ENCODE measurements at regions not wholly inside any gene's neighbourhood (a gene's known extent, or its start where the extent isn't known, plus 50 kb on each side); places are given as distances from the start of the nearest gene placed in this dataset.

DNA sequence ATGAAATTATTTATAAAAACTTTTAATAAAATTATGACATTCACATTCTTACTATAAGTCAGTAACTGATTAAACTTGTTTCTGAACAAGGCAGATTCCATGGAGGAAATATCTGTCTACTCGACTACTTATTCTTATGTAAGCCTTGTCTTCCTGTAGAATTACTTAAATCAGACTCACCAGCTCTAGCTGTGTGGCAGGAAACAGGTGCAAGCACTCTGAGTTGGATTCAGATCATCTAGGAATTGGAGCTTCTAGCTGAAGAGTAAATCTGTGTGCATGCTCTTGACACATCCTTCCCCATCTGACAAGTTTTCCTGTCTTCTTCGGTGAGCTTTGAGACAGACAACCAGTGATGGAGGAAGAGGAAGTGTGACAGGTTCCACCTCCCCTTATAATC, 284.7 kb downstream of the TRIB2 start:
- ChIA-PET SMC1A (ENCODE audit: uncharacterized antibody, unreplicated experiment) (no interaction called here), CTCF (interaction anchor here (1.3 to 3.2 kb wide), 2 partner anchors 8 to 11 kb away, joined by 3 to 11 read pairs; no protein-coding TSS in a partner anchor), POLR2A (no interaction called here), RAD21 (ENCODE audit: unreplicated experiment) (no interaction called here)
- TF ChIP-seq SREBF1 (IDR thresholded peaks at IDR 0.05; ENCODE audit: low read length) = no peak
- no peak for TF ChIP-seq NFIC (IDR thresholded peaks at IDR 0.05; ENCODE audit: low read depth, low read length)
- TF ChIP-seq KAT2A (conservative IDR thresholded peaks at IDR 0.05; ENCODE audit: control insufficient read depth, low read depth, low read length) = no peak
- H3K27ac ChIP-seq (ENCODE audit: control insufficient read depth, insufficient read depth) = no peak overlapping the region
- intact Hi-C loops (cut with micrococcal nuclease; ENCODE audit: unreplicated experiment) (loop anchor here (10.0 kb wide), 1 partner anchor 1307 kb away; no protein-coding TSS in a partner anchor), in situ Hi-C loops (cut with MboI) (no loop called here)
- H3K36me3 ChIP-seq (ENCODE audit: control insufficient read depth in 2 of 2, insufficient read depth in 2 of 2, low read length in 1 of 2) = no peaks in the 10 kb centered on the region
- H3K9ac ChIP-seq (ENCODE audit: control insufficient read depth, insufficient read depth, low read length) = no peak overlapping the region
- no peaks in the 10 kb centered on the region for H3K9me3 ChIP-seq (replicated peaks; ENCODE audit: control insufficient read depth, insufficient read depth, low read length)
- no peaks in the 10 kb centered on the region; a peak in 1 of 4 replicates for H3K27me3 ChIP-seq (replicated peaks in 1 of 2; ENCODE audit: control insufficient read depth in 2 of 2, insufficient read depth in 2 of 2, low read length in 1 of 2)
- H3K4me2 ChIP-seq (ENCODE audit: control insufficient read depth, insufficient read depth) = no peak overlapping the region
- H4K20me1 ChIP-seq (ENCODE audit: control insufficient read depth, insufficient read depth) = no peaks in the 10 kb centered on the region
- FAIRE-seq (no peak), ATAC-seq (no peak), DNase-seq (ENCODE audit: low read depth, low spot score) (no peak)
- no peaks in the 10 kb centered on the region for H3K4me1 ChIP-seq (ENCODE audit: control insufficient read depth, insufficient read depth, low read length)
- BruUV-seq (replicated peaks) = no TSS peak
- no peak overlapping the region for H3K4me3 ChIP-seq
- WGBS (ENCODE audit: insufficient coverage, insufficient replicate concordance, low lambda C conversion rate, missing lambda C conversion rate) = 10% methylated on average over 2 of the region's 2 CpGs
- no peaks in the 10 kb centered on the region for H3K79me2 ChIP-seq (ENCODE audit: control insufficient read depth, insufficient read depth, low read length)
- H2AFZ ChIP-seq (ENCODE audit: control insufficient read depth, low read depth, low read length) = no peak overlapping the region

DNA sequence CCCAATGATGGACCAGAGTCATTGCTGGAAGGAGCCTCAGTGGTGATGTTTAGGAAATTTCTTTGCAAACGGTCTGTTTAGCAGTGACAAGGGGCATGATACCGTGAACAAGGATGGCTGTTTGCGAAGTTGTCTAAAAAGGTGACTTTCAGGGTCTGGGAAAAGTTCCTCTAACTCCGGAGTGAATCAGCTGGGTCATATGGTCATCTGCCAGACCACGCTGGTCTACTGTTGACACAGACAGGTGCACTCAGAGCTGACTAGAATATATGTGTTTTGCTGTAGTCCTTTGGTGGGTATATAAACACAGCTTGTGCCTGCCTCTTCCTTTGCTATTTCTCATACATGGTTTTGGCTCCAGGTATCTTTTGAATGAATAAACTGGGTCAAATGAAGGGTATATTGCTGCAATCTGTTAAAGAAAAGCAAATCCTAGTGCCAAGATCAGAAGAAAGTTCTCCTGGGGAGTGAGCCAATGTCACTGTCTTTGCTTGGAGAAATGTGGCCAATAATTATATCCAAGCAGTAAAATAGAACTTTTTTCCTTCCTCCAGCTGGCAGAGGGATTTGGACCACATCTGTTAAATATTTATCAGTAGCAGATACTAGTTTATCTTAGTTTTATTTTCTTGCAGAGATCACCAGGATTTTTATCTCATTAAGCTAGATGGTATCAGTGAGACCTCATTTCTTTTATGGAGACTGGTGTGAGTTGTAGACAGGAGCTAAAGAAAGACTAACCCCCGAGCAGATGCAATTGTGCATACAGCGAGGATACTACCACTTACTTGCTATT, 286.0 kb downstream of the TRIB2 start:
- FAIRE-seq = no peak
- TF ChIP-seq POLR2AphosphoS2 (IDR thresholded peaks at IDR 0.05; ENCODE audit: low read depth, low read length) = no peak
- no peak for TF ChIP-seq RFX5 (IDR thresholded peaks at IDR 0.05; ENCODE audit: low read depth, low read length)
- TF ChIP-seq, protein P1, sequence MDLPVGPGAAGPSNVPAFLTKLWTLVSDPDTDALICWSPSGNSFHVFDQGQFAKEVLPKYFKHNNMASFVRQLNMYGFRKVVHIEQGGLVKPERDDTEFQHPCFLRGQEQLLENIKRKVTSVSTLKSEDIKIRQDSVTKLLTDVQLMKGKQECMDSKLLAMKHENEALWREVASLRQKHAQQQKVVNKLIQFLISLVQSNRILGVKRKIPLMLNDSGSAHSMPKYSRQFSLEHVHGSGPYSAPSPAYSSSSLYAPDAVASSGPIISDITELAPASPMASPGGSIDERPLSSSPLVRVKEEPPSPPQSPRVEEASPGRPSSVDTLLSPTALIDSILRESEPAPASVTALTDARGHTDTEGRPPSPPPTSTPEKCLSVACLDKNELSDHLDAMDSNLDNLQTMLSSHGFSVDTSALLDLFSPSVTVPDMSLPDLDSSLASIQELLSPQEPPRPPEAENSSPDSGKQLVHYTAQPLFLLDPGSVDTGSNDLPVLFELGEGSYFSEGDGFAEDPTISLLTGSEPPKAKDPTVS (IDR thresholded peaks at IDR 0.05; ENCODE audit: low read depth, low read length) = no peak
- no peak for TF ChIP-seq PML (IDR thresholded peaks at IDR 0.05; ENCODE audit: low read length)
- TF ChIP-seq CREM (IDR thresholded peaks at IDR 0.05; ENCODE audit: low read depth) = no peak
- TF ChIP-seq ZNF384 (IDR thresholded peaks at IDR 0.05; ENCODE audit: borderline replicate concordance, low read depth, low read length) = no peak
- TF ChIP-seq, protein P2, sequence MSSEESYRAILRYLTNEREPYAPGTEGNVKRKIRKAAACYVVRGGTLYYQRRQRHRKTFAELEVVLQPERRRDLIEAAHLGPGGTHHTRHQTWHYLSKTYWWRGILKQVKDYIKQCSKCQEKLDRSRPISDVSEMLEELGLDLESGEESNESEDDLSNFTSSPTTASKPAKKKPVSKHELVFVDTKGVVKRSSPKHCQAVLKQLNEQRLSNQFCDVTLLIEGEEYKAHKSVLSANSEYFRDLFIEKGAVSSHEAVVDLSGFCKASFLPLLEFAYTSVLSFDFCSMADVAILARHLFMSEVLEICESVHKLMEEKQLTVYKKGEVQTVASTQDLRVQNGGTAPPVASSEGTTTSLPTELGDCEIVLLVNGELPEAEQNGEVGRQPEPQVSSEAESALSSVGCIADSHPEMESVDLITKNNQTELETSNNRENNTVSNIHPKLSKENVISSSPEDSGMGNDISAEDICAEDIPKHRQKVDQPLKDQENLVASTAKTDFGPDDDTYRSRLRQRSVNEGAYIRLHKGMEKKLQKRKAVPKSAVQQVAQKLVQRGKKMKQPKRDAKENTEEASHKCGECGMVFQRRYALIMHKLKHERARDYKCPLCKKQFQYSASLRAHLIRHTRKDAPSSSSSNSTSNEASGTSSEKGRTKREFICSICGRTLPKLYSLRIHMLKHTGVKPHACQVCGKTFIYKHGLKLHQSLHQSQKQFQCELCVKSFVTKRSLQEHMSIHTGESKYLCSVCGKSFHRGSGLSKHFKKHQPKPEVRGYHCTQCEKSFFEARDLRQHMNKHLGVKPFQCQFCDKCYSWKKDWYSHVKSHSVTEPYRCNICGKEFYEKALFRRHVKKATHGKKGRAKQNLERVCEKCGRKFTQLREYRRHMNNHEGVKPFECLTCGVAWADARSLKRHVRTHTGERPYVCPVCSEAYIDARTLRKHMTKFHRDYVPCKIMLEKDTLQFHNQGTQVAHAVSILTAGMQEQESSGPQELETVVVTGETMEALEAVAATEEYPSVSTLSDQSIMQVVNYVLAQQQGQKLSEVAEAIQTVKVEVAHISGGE (CRISPR knock-in tag; IDR thresholded peaks at IDR 0.05) = no peak
- no peak for TF ChIP-seq RBBP5 (conservative IDR thresholded peaks at IDR 0.05)

More for the DNA sequence above, 286.0 kb downstream of the TRIB2 start:
- DNase-seq (ENCODE audit: low read depth, low spot score) = no peak
- no peaks in the 10 kb centered on the region for H4K20me1 ChIP-seq (ENCODE audit: control insufficient read depth, insufficient read depth)
- intact Hi-C loops (cut with micrococcal nuclease; ENCODE audit: unreplicated experiment) = loop anchor here (10.0 kb wide), 1 partner anchor 1308 kb away; no protein-coding TSS in a partner anchor
- no peaks in the 10 kb centered on the region; a peak in 1 of 4 replicates for H3K27me3 ChIP-seq (replicated peaks in 1 of 2; ENCODE audit: control insufficient read depth in 2 of 2, insufficient read depth in 2 of 2, low read length in 1 of 2)
- H3K27ac ChIP-seq (ENCODE audit: control insufficient read depth, insufficient read depth) = no peak overlapping the region
- no peaks in the 10 kb centered on the region for H3K4me1 ChIP-seq (ENCODE audit: control insufficient read depth, insufficient read depth, low read length)
- ATAC-seq = no peak
- ChIA-PET RAD21 (ENCODE audit: unreplicated experiment) (no interaction called here), POLR2A (no interaction called here), SMC1A (ENCODE audit: uncharacterized antibody, unreplicated experiment) (interaction anchor here (1.2 kb wide), 1 partner anchor 18 kb away, joined by 3 read pairs; no protein-coding TSS in a partner anchor), CTCF (interaction anchor here (1.3 to 3.2 kb wide), 4 partner anchors 11 to 1174 kb away, joined by 3 to 11 read pairs (median 4); no protein-coding TSS in a partner anchor)
- no peak overlapping the region for H2AFZ ChIP-seq (ENCODE audit: control insufficient read depth, low read depth, low read length)
- WGBS (ENCODE audit: insufficient coverage, insufficient replicate concordance, low lambda C conversion rate, missing lambda C conversion rate) = 12% methylated on average over 7 of the region's 7 CpGs
- H3K4me3 ChIP-seq = no peak overlapping the region
- no peaks in the 10 kb centered on the region for H3K36me3 ChIP-seq (ENCODE audit: control insufficient read depth in 2 of 2, insufficient read depth in 2 of 2, low read length in 1 of 2)
- no peak overlapping the region for H3K4me2 ChIP-seq (ENCODE audit: control insufficient read depth, insufficient read depth)
- in situ Hi-C loops (cut with MboI) = no loop called here
- H3K79me2 ChIP-seq (ENCODE audit: control insufficient read depth, insufficient read depth, low read length) = no peaks in the 10 kb centered on the region
- H3K9me3 ChIP-seq (replicated peaks; ENCODE audit: control insufficient read depth, insufficient read depth, low read length) = no peaks in the 10 kb centered on the region
- no TSS peak for BruUV-seq (replicated peaks)
- H3K9ac ChIP-seq (ENCODE audit: control insufficient read depth, insufficient read depth, low read length) = no peak overlapping the region
